ES-I3 (cell line): ENCODE measurements at regions not wholly inside any gene's neighbourhood (a gene's known extent, or its start where the extent isn't known, plus 50 kb on each side); places are given as distances from the start of the nearest gene placed in this dataset.

ENCODE experiments used
- H3K36me3 ChIP-seq: 2 replicates; pipeline ENCODE4 v1.6.1; 2013; ENCODE audit warnings: mild to moderate bottlenecking, low read length, control low read depth, moderate library complexity; ENCODE audit not compliant: insufficient read depth
- H3K4me1 ChIP-seq: 2 replicates; pipeline ENCODE4 v1.6.1; 2013; ENCODE audit warnings: mild to moderate bottlenecking, control low read depth, low read length; ENCODE audit not compliant: insufficient read depth
- H3K9ac ChIP-seq: 2 replicates; pipeline ENCODE4 v1.6.1; 2013; ENCODE audit warnings: low read depth, mild to moderate bottlenecking, low read length, moderate library complexity
- H3K9me3 ChIP-seq: 2 replicates; pipeline ENCODE4 v1.6.1; 2013; ENCODE audit warnings: mild to moderate bottlenecking, low read length, moderate library complexity; ENCODE audit not compliant: control insufficient read depth, insufficient read depth

DNA sequence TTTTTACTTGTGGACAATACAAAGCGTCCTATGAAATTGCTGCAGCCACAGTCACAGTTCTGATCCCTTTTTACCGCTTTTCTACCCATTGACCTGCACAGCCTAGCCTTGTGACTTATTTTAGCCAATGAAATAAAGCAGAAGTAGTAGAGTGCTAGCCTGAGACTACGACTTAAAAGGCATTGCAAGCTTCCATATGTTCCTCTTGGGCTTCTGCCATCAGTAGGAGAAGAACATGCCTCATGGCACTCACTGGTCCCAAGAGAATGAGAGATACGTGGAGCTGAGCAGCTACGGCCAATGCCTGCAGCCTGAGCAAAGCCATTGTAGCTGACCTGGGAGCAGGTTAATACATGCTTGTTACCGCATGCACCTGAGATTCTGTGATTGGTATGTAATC is 416.6 kb upstream of the CLINT1 start:
- H3K9me3 ChIP-seq = no peaks in the 10 kb centered on the region
- H3K36me3 ChIP-seq = no peaks in the 10 kb centered on the region
- peaks cover 9% of the 10 kb centered on the region; the same call in 1 of the 2 replicates for H3K4me1 ChIP-seq
- no peak overlapping the region for H3K9ac ChIP-seq

DNA sequence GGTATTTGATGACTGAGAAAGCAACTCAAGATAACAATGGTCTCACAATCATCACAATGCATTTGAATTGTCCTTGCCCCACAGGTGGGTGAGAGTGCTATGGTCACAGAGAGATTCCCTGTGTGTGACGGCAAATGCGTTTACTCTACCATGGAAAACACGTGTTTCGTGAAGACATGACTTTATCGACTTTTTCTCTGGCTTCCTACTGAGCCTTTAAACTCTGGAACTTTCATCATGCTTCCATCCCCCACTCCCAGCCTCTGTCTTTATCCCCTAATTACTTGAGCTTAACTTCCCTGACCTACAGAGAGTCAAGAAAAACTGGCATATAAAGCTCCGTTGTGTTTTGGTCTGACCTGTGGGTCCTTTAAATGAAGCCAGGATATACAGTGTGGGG is 414.1 kb upstream of the CLINT1 start:
- no peaks in the 10 kb centered on the region for H3K9me3 ChIP-seq
- no peak overlapping the region for H3K9ac ChIP-seq

DNA sequence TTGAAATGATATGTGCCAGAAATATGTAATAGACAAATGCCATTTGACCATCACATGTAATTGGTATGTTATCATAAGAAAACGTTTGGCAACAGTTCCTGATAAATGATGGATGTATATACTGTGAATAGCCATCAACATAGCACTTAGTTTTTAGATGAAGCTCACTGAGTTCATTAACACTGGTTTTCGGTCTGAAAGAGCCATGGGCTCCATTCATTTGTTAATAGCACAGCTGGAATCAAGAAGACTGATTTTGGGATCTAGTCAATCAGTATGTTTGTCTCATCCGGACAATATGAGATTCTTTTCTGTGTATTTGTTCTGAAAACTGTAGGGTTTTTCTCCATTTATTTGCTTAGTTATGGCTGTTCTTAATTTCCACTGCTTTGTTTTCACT is 413.5 kb upstream of the CLINT1 start:
- Histone ChIP-seq H3K9ac (no peak overlapping the region), H3K36me3 (no peaks in the 10 kb centered on the region), H3K4me1 (peaks cover 9% of the 10 kb centered on the region; the same call in 1 of the 2 replicates), H3K9me3 (0 out of 2 replicates have a peak, but pooled peaks cover 2% of the 10 kb centered on the region)

More for the DNA sequence above, 414.1 kb upstream of the CLINT1 start:
- Histone ChIP-seq H3K36me3 (no peaks in the 10 kb centered on the region), H3K4me1 (peaks cover 9% of the 10 kb centered on the region; the same call in 1 of the 2 replicates)

DNA sequence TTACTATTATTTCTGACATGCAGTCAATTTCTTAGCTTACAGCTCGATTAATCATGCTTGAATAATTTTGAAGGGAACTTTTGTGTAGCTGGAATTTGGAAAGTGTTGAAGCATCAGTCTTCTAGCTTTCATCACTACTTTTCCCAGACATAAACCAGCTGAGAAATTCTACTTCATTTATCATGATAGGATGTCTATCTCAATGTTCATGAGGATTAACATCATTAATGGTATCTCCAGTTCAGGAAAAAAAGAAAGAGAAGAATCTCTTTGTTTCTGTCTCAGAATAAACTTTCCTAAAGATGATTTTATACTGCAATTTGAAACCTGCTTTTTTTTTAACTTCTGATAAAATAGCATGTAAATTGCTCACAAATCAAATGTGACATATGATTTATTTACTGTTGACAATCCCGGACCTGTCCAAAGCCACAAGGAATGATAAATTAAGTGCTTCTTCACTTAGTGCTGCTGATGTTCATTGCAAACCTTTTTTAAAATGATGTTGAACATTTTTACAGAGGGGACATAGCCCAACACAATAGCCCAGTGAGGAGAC is 412.1 kb upstream of the CLINT1 start:
- no peak overlapping the region for H3K9ac ChIP-seq
- peaks cover 7% of the 10 kb centered on the region; the same call in 1 of the 2 replicates for H3K9me3 ChIP-seq
- H3K36me3 ChIP-seq = no peaks in the 10 kb centered on the region
- peaks cover 9% of the 10 kb centered on the region; the same call in 1 of the 2 replicates for H3K4me1 ChIP-seq

DNA sequence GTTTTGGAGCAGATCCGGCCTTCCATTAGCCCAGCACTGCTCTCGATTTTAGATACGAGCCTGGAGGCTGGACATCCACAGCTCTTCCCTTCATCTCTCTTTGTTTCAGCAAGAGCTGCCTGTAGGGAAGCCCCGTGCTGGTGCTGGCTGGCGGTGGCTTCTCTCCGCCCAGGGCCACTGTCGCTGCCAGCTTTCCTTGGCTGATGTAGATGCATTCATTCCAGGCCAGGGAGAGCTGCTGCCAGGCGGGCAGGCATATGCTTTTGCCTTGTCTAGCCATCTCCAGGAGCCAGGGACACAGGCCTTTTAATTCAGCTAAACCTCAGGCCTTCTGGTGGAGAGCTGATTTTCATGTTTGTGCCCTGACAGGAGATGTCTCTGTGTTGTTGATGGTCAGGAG is 409.3 kb upstream of the CLINT1 start:
- H3K4me1 ChIP-seq = peaks cover 9% of the 10 kb centered on the region; the same call in 1 of the 2 replicates
- H3K9ac ChIP-seq = no peak overlapping the region
- peaks cover 7% of the 10 kb centered on the region; the same call in 1 of the 2 replicates for H3K9me3 ChIP-seq
- no peaks in the 10 kb centered on the region for H3K36me3 ChIP-seq

DNA sequence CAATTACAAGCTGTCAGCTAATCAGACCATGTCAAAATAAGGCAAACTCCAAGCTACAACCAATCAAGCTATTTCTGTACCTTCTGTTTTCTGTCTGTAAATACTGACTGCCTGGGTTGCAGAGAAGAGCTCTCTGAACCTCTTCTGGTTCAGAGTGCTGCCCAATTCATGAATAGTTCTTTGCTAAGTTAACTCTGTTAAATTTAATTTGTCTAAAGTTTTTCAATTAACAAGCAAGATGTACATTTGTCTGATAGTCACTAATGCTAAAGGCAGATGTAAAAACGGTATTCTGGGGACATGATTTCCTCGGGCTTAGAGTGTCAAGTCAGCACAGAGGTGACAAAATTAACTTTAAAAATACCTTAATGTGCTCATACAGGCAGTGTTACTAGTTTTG is 408.3 kb upstream of the CLINT1 start:
- no peaks in the 10 kb centered on the region; the same call in 1 of the 2 replicates for H3K4me1 ChIP-seq
- peaks cover 7% of the 10 kb centered on the region; the same call in 1 of the 2 replicates for H3K9me3 ChIP-seq
- no peak overlapping the region for H3K9ac ChIP-seq
- H3K36me3 ChIP-seq = no peaks in the 10 kb centered on the region

DNA sequence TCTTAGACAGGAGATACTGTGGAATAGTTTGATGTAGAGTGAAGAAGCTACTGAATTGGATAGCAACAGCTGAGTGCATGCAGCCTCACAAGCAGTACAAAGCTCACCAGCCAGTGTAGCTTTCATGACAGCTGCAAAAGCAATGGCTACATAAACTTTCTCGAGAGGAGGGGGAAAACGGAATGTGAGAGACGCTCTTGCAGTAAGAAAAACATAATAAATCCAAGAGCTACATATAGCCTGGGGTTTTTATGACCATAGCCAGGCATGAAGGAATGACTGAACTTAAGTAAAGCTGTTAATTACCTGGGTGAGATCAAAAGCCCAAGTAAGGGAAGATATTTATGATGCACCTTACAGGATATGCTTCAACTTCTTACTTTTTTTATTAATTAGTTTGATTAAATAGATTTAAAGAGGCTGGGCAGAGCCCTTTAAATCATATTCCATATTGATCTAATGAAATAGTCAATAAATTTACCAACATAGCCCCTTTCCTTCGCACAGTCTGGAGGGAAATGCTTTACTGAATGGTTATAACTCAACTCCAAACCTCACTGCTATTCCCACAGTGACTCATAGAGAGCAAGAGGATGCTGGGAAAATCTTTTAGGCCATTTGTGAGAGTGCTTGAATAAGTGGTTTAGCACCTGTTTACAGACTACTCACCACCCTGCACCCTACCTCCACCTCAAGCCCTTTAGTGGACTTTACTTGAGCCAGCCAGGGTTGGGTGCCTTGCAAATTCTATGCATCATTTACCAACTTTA is 407.2 kb upstream of the CLINT1 start:
- H3K9me3 ChIP-seq = peaks cover 7% of the 10 kb centered on the region; the same call in 1 of the 2 replicates
- H3K36me3 ChIP-seq = no peaks in the 10 kb centered on the region
- no peaks in the 10 kb centered on the region for H3K4me1 ChIP-seq
- no peak overlapping the region for H3K9ac ChIP-seq

DNA sequence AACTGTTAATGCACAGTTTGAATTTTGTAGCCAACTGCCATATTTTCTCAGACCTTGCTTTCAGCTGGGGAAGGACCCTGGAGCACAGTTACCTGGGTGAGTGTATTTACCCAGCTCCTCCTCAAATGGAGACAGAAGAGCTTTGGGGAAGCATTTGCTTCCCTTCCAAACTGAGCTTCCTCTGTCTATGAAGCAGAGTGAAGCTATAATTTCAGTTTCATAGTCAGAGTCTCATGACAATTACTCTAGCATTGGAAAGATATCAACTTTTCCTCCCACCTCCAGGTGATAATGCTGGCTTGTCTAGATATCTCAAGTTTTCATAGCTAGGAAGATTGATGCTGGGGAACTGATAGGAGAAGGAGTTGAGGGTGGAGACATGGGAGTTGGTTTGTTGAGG is 406.4 kb upstream of the CLINT1 start:
- Histone ChIP-seq H3K36me3 (no peaks in the 10 kb centered on the region), H3K9me3 (peaks cover 7% of the 10 kb centered on the region; the same call in 1 of the 2 replicates), H3K4me1 (no peaks in the 10 kb centered on the region), H3K9ac (no peak overlapping the region)

DNA sequence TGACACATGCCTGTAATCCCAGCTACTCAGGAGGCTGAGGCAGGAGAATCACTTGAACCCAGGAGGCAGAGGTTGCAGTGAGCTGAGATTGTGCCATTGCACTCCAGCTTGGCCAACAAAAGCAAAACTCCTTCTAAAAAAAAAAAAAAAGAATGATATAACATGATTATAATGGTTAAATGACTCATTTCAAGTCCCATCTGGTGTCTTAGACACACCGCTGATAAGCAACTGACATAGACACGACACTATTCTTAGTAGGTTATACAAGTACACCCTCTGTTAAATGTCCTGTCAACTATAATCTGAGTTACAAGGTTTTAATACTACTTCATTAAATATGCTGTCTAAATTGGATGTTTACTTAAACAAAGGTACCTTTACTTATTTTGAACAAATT is 405.3 kb upstream of the CLINT1 start:
- Histone ChIP-seq H3K9me3 (peaks cover 7% of the 10 kb centered on the region; the same call in 1 of the 2 replicates), H3K9ac (no peak overlapping the region), H3K4me1 (no peaks in the 10 kb centered on the region), H3K36me3 (no peaks in the 10 kb centered on the region)

DNA sequence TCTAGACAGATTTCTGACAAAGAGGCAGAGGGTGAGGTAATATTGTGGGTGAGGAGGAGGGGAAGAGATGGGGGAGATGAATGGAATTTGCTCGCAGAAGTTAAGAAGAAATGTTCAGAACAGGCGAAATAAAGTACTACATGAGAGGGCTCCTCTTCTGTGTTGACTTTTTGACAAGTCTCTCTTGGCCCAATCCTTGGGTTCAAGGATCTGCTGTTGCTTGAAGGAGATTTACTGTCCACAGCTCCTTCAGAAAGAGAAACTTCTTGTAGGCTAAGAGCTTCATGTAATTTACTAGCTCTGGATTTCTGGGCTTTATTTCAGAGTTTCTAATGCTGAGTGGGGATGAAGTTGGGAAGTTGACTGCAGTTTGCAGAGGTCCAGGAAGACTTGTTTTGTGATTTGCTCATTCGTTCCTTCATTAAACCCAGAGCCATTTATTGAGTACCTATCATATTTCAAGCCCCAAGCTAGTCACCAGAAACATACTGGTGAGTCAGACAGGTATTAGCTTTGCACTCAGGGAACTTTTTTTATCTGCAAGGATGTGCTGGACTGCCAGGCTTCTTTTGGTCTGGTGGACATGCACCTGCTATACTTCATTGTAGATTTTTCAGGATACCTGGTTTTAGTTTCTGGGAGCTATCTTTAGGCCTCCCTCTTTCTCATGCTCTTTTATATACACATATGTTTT is 402.9 kb upstream of the CLINT1 start:
- no peaks in the 10 kb centered on the region for H3K36me3 ChIP-seq
- no peaks in the 10 kb centered on the region for H3K4me1 ChIP-seq
- H3K9me3 ChIP-seq = no peaks in the 10 kb centered on the region; the same call in 1 of the 2 replicates
- no peak overlapping the region for H3K9ac ChIP-seq

DNA sequence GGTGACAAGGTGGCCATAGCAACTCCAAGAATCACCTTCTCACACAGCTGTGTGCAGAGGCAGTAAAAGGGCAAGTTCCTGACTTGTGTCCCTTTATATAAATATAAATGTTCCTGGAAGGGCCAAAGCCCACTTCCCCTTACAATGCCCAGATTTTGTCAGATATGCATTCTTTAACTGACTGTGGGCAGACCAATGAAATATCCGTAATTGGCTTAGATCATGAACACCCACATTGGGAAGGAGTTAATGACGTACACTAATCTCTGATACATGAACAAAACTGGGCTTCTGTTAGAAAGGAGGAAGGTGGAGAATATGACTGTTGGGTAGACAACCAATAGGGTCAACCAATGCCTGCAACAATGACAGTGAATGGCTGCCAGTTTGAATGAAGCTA is 397.2 kb upstream of the CLINT1 start:
- no peaks in the 10 kb centered on the region for H3K36me3 ChIP-seq
- H3K4me1 ChIP-seq = no peaks in the 10 kb centered on the region
- H3K9me3 ChIP-seq = no peaks in the 10 kb centered on the region
- H3K9ac ChIP-seq = no peak overlapping the region

DNA sequence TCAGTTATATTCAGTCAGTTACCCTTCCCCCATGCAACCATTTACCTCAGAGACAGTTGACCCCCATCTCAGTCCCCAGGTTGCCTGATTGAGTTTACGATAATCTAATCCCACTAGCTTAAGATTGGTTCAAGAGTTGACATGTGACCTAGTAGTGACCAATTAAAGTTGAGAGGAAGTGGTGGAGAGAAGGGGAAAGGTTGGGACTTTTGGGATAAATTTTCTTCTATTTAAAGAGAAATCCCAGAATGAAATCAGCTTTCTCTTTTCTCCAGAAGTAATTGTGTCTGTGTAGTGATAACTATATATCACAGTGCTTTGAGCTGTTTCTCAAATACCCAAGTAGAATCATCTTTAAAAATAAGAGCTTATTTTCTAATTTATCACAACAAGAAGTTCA is 396.7 kb upstream of the CLINT1 start:
- no peaks in the 10 kb centered on the region for H3K9me3 ChIP-seq

DNA sequence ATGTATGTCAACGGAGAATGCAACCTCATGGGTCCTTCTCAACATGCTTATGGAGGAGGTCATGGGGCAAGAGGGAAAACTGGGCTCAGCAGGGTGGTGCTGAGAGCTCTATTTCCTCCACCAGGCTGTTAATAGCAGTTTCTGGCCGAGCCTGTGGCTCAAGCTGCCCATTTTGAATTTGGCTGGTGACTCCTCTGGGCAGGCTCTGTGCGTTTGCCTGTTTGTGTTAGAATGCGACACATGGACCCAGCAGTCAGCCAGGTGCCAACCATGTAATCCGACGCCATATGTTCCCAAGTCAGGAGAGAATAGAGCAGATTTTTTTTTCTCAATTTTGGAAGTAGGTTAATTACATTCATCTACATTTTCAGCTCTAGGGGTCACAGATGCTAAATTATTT is 387.7 kb upstream of the CLINT1 start:
- H3K36me3 ChIP-seq = no peaks in the 10 kb centered on the region

More for the DNA sequence above, 396.7 kb upstream of the CLINT1 start:
- Histone ChIP-seq H3K4me1 (no peaks in the 10 kb centered on the region), H3K36me3 (no peaks in the 10 kb centered on the region), H3K9ac (no peak overlapping the region)

DNA sequence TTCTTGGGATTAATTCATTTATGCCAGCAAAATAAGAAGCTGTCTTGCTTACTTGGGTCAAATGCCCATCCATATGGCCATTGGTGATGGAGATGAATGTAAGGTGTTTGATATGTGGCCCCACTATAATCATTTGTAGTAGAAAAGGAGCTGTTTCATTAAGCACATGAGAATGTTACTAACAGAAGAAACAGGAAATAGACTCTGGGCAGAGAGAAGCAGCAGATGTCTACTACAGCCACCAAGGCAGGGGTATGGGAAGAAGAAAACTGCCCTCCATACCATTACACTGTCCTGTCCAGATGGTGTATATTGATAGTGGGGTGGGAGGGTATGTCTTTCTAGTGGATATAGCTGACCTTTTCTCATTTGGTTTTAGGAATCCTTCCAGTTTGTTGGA is 386.6 kb upstream of the CLINT1 start:
- Histone ChIP-seq H3K4me1 (no peaks in the 10 kb centered on the region), H3K36me3 (no peaks in the 10 kb centered on the region), H3K9me3 (no peaks in the 10 kb centered on the region), H3K9ac (no peak overlapping the region)

More for the DNA sequence above, 387.7 kb upstream of the CLINT1 start:
- Histone ChIP-seq H3K9me3 (no peaks in the 10 kb centered on the region), H3K4me1 (no peaks in the 10 kb centered on the region), H3K9ac (no peak overlapping the region)
